D721Med (cell line): ENCODE measurements at regions not wholly inside any gene's neighbourhood (a gene's known extent, or its start where the extent isn't known, plus 50 kb on each side); places are given as distances from the start of the nearest gene placed in this dataset.

Experiments used
- DNase-seq: peaks from one replicate; pipeline ENCODE4 v3.0.0; 2011; ENCODE audit warnings: low spot score; ENCODE audit not compliant: insufficient read length
- FAIRE-seq: peaks from 2 replicates; lab custom pipeline; 2011; peaks lifted over from hg19 to GRCh38; lab: Jason Lieb, UNC
- TF ChIP-seq, protein P1 (sequence below): IDR thresholded peaks from 2 replicates; pipeline ENCODE4 v1.5.1; 2012; ENCODE audit warnings: mild to moderate bottlenecking, control low read depth; ENCODE audit not compliant: insufficient read depth; ENCODE audit errors: missing control alignments

DNA sequence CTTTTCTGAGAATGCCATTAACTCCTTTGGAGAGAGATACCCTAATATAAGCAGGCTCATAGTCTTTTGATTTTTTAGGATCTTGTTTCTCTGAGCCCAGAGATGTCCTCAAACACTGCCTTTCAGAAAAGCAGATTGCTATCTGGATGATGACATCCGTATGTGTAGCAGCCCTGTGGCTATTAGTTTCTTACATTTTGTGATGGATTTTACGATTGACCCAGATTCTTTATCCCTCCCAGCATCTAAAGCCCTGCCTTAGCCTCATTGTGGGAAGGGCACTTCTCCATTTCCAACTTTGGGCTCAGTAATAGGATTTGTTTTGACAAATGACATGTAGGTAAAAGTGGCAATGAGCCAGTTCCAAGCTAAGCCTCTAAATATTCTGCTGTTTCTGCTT, 300.3 kb downstream of the TTLL7 start:
- TF ChIP-seq, protein P1, sequence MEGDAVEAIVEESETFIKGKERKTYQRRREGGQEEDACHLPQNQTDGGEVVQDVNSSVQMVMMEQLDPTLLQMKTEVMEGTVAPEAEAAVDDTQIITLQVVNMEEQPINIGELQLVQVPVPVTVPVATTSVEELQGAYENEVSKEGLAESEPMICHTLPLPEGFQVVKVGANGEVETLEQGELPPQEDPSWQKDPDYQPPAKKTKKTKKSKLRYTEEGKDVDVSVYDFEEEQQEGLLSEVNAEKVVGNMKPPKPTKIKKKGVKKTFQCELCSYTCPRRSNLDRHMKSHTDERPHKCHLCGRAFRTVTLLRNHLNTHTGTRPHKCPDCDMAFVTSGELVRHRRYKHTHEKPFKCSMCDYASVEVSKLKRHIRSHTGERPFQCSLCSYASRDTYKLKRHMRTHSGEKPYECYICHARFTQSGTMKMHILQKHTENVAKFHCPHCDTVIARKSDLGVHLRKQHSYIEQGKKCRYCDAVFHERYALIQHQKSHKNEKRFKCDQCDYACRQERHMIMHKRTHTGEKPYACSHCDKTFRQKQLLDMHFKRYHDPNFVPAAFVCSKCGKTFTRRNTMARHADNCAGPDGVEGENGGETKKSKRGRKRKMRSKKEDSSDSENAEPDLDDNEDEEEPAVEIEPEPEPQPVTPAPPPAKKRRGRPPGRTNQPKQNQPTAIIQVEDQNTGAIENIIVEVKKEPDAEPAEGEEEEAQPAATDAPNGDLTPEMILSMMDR = no peak
- no peak for FAIRE-seq
- no peak for DNase-seq

DNA sequence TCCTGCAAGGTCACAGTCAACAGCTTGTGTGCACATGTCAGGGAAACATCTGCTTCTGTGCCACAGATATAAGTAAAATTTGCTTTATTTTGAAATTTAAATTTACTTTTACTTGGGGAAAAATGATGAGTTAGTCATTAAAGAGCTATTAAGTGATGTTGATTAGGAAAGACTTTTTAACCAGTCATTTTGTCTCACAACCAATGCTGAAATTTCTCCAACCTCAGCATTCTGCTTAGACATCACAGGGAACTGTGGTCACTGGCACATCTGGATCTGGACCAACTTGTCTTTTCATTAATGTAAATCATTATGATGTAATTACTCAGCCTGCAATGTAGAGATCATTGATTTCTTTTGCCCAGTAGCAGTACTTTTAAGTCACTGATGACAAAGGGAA, 301.0 kb downstream of the TTLL7 start:
- DNase-seq (no peak), FAIRE-seq (no peak)
- TF ChIP-seq, protein P1 = no peak

DNA sequence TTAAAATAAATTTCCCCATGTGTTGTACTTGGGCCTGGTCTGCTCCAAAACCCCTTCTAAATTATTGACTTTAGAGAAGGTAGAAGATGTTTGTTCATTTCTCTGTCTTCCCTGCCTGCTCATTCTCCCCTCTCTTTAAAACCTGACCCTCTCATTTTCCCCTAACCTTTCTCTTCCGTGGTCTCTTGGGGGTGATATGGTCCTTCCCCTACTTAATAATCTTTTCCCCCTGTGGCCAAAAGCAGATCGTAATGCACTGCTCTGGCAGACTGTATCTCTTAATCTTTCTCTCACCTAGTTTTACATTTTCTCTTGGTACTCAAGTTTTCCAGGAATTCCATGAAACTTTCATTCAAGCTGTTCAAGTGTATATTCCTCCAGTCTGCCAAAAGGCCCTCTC, 301.7 kb downstream of the TTLL7 start:
- TF ChIP-seq, protein P1 = no peak
- DNase-seq (no peak), FAIRE-seq (no peak)

- TF ChIP-seq, protein P1 = no peak
- FAIRE-seq (no peak), DNase-seq (no peak)
Measured at GRCh38 chr1:83694449-83694848, 304.5 kb downstream of the TTLL7 start.

- DNase-seq = no peak
- no peak for FAIRE-seq
- TF ChIP-seq, protein P1 = no peak
Measured at GRCh38 chr1:83693427-83694126, 305.4 kb downstream of the TTLL7 start.

DNA sequence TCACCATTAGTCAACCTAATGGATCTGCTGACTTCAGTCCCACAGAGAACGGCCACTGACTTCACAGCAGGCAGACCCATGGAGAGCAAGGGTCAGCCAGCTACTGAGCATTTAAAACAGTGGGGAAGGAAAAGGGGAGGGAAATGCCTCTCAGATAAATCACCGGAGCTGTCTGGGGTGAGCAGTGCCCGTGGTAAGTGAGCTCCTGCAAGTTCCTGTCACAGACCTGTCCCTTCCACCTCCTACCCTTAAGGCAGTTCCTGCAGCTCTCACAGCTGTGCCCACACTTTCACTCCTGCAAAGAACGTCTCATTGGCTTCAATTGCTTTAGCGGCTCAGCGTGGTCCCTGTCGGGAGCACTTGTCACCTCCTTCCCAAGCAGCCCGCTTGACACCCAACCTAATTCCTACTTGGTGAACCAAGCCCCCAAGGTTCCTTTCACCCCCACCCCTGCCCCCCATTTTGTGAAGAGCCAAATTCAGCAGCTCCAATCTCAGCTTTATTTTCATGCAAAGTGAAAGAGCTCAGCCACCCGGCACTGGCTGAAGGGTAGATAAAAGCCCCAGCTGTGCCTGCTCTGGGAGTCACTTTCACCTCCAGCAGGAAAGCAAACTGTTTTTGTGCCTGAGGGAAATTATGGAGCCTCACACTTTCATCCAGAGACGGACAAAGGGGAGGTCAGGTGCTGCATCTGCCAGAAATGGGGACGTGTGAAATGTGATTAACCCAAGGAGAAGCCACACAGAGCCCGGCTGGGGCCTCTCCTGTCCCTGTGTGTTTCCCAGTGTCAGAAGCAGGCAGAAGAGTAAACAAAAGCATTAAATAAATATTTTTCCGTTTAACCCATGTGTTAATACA, 306.2 kb downstream of the TTLL7 start:
- FAIRE-seq (no peak), DNase-seq (no peak)
- TF ChIP-seq, protein P1 = no peak
